H1 (cell line): ENCODE measurements at regions not wholly inside any gene's neighbourhood (a gene's known extent, or its start where the extent isn't known, plus 50 kb on each side); places are given as distances from the start of the nearest gene placed in this dataset.

Source experiments
- BCL11A ChIP-seq, 2 experiments: IDR thresholded peaks; one replicate each; pipeline ENCODE4 v1.6.1; 2011; ENCODE audit warnings: low read depth in 2 of 2, low read length in 2 of 2, mild to moderate bottlenecking in 2 of 2
- BRCA1 ChIP-seq: IDR thresholded peaks from 2 replicates; pipeline ENCODE4 v1.6.1; 2012; ENCODE audit warnings: low read depth, low read length, improper control_type of control experiment
- CREB1 ChIP-seq: IDR thresholded peaks from 2 replicates; pipeline ENCODE4 v1.6.1; 2012; ENCODE audit warnings: inconsistent platforms
- CTCF ChIP-seq, 3 experiments: IDR thresholded peaks; 1 replicate in 2 of 3; 2 replicates in 1 of 3; pipeline versions ENCODE4 v1.5.1 to v1.6.1; 2011; ENCODE audit warnings: low read length in 3 of 3, mild to moderate bottlenecking in 3 of 3, inconsistent platforms in 2 of 3, low read depth in 1 of 3, moderate library complexity in 1 of 3; ENCODE audit not compliant: insufficient read depth in 1 of 3; ENCODE audit errors: control extremely low read depth in 1 of 3
- EP300 ChIP-seq, 2 experiments: IDR thresholded peaks; 1 replicate in 1 of 2; 2 replicates in 1 of 2; pipeline ENCODE4 v1.6.1; 2011 to 2012; ENCODE audit warnings: low read depth in 2 of 2, low read length in 2 of 2, mild to moderate bottlenecking in 2 of 2, borderline replicate concordance in 1 of 2, inconsistent platforms in 1 of 2, moderate library complexity in 1 of 2
- JUN ChIP-seq: IDR thresholded peaks from 2 replicates; pipeline ENCODE4 v1.6.1; 2011; ENCODE audit warnings: low read depth, mild to moderate bottlenecking, improper control_type of control experiment, low read length
- KDM5A ChIP-seq: fragments of 200-600 bp; IDR thresholded peaks from 2 replicates; pipeline ENCODE4 v1.7.1; 2012; ENCODE audit warnings: mild to moderate bottlenecking, low read length, inconsistent platforms, mixed read lengths
- POLR2A ChIP-seq, 2 experiments: IDR thresholded peaks; 1 replicate in 1 of 2; 2 replicates in 1 of 2; pipeline ENCODE4 v1.6.1; 2011; ENCODE audit warnings: low read depth in 2 of 2, low read length in 2 of 2, mild to moderate bottlenecking in 2 of 2; ENCODE audit errors: control extremely low read depth in 1 of 2
- POLR2AphosphoS5 ChIP-seq: IDR thresholded peaks from 2 replicates; pipeline ENCODE4 v1.6.1; 2011; ENCODE audit warnings: low read depth, low read length
- RNF2 ChIP-seq: fragments of 200-900, 300-1000 bp; sonication (generic); IDR thresholded peaks from 2 replicates; pipeline ENCODE4 v1.7.1; 2016; ENCODE audit warnings: borderline replicate concordance, low read depth, mild to moderate bottlenecking, antibody characterized with exemption, low read length; ENCODE audit not compliant: poor library complexity, severe bottlenecking; ENCODE audit errors: missing control alignments
- SIRT6 ChIP-seq: IDR thresholded peaks from one replicate; pipeline ENCODE4 v1.7.1; 2012; ENCODE audit warnings: low read length, inconsistent platforms
- TCF12 ChIP-seq: IDR thresholded peaks from 2 replicates; pipeline ENCODE4 v1.6.1; 2011; ENCODE audit warnings: low read depth, mild to moderate bottlenecking, low read length

GRCh38 chr7:130886438-130887135 lies 152.6 kb upstream of the KLF14 start:
- TF ChIP-seq CTCF (IDR thresholded peaks at IDR 0.05; ENCODE audit: control extremely low read depth in 1 of 3, insufficient read depth in 1 of 3, low read depth in 1 of 3, low read length in 3 of 3) (no peak), KDM5A (no peak), SIRT6 (no peak), EP300 (IDR thresholded peaks at IDR 0.05; ENCODE audit: borderline replicate concordance in 1 of 2, low read depth in 2 of 2, low read length in 2 of 2) (no peak), TCF12 (no peak), POLR2AphosphoS5 (no peak), JUN (no peak), RNF2 (no peak), CREB1 (no peak), POLR2A (IDR thresholded peaks at IDR 0.05; ENCODE audit: control extremely low read depth in 1 of 2, low read depth in 2 of 2, low read length in 2 of 2) (no peak), BRCA1 (no peak), BCL11A (IDR thresholded peaks at IDR 0.05; ENCODE audit: low read depth in 2 of 2, low read length in 2 of 2) (no peak)
